Karpas-422 (cell line): ENCODE measurements at regions not wholly inside any gene's neighbourhood (a gene's known extent, or its start where the extent isn't known, plus 50 kb on each side); places are given as distances from the start of the nearest gene placed in this dataset.
A peak's percentile ranks its signal among the peaks of the same experiment; 100 is the strongest.
"Not testable (repeated sequence)": the region's sequence is repeated elsewhere in the genome, so short reads cannot be mapped to it uniquely, and the experiment has no call there.

Source experiments
- DNase-seq: peaks from one replicate; pipeline ENCODE4 v3.0.0-alpha.2; 2015
- H2AFZ ChIP-seq: fragments of 200-600 bp; sonication (generic); 2 replicates; pipeline ENCODE4 v1.6.1; 2014; ENCODE audit warnings: antibody characterized with exemption, low read length, mixed read lengths
- H3K27ac ChIP-seq: fragments of 200-600 bp; sonication (generic); 2 replicates; pipeline ENCODE4 v1.5.1; 2014; ENCODE audit warnings: mild to moderate bottlenecking, low read length, moderate library complexity
- H3K27me3 ChIP-seq: fragments of 200-600 bp; sonication (generic); 2 replicates; pipeline ENCODE4 v1.6.1; 2014; ENCODE audit warnings: low read length, mixed read lengths
- H3K36me3 ChIP-seq: fragments of 200-600 bp; sonication (generic); 2 replicates; pipeline ENCODE4 v1.6.1; 2014; ENCODE audit warnings: low read length, mixed read lengths; ENCODE audit not compliant: insufficient read depth
- H3K4me1 ChIP-seq: fragments of 200-600 bp; sonication (generic); 2 replicates; pipeline ENCODE4 v1.6.1; 2014; ENCODE audit warnings: mild to moderate bottlenecking, low read length, mixed read lengths
- H3K4me2 ChIP-seq: fragments of 200-600 bp; sonication (generic); 2 replicates; pipeline ENCODE4 v1.6.1; 2014; ENCODE audit warnings: low read length, low read depth, mild to moderate bottlenecking; ENCODE audit not compliant: poor library complexity, severe bottlenecking
- H3K4me3 ChIP-seq: fragments of 200-600 bp; sonication (generic); 2 replicates; pipeline ENCODE4 v1.5.1; 2014; ENCODE audit warnings: mild to moderate bottlenecking, antibody characterized with exemption, low read length, mixed read lengths
- H3K79me2 ChIP-seq: fragments of 200-600 bp; sonication (generic); 2 replicates; pipeline ENCODE4 v1.6.1; 2014; ENCODE audit warnings: mild to moderate bottlenecking, low read length, mixed read lengths
- H3K9ac ChIP-seq: fragments of 200-600 bp; sonication (generic); 2 replicates; pipeline ENCODE4 v1.6.0; 2014; ENCODE audit warnings: low read length
- H3K9me2 ChIP-seq: fragments of 200-600 bp; sonication (generic), shearing (Covaris generic); replicated peaks from 2 replicates; pipeline ENCODE4 v1.6.0; 2014; ENCODE audit warnings: mild to moderate bottlenecking, low read length, moderate library complexity; ENCODE audit not compliant: insufficient read depth
- H3K9me3 ChIP-seq: fragments of 300-700, 200-600 bp; sonication (generic); 2 replicates; pipeline ENCODE4 v1.6.1; 2014; ENCODE audit warnings: low read length, mixed read lengths
- H4K20me1 ChIP-seq: fragments of 200-600 bp; sonication (generic); 2 replicates; pipeline ENCODE4 v1.6.1; 2014; ENCODE audit warnings: mild to moderate bottlenecking, antibody characterized with exemption, low read length, low read depth; ENCODE audit not compliant: insufficient read depth

- no peak for DNase-seq
- no peaks in the 10 kb centered on the region for H3K36me3 ChIP-seq
- no peaks in the 10 kb centered on the region for H3K4me1 ChIP-seq
- H3K79me2 ChIP-seq: no peaks in the 10 kb centered on the region
- H3K9ac ChIP-seq: no peak overlapping the region
- H3K27me3 ChIP-seq: no peaks in the 10 kb centered on the region
- no peak overlapping the region for H2AFZ ChIP-seq
- H3K9me3 ChIP-seq: peaks cover 33% of the 10 kb centered on the region
- no peaks in the 10 kb centered on the region for H4K20me1 ChIP-seq
- no peak overlapping the region for H3K4me3 ChIP-seq
- no peaks in the 10 kb centered on the region for H3K9me2 ChIP-seq
- H3K4me2 ChIP-seq: no peak overlapping the region
- no peak overlapping the region for H3K27ac ChIP-seq
Observed at GRCh38 chr17:53234138-53234537, 588.6 kb upstream of the KIF2B start.

- Histone ChIP-seq H3K4me3 (no peak overlapping the region), H3K9me3 (peaks cover 34% of the 10 kb centered on the region)
Observed at GRCh38 chr17:53227514-53227913, 595.2 kb upstream of the KIF2B start.

DNA sequence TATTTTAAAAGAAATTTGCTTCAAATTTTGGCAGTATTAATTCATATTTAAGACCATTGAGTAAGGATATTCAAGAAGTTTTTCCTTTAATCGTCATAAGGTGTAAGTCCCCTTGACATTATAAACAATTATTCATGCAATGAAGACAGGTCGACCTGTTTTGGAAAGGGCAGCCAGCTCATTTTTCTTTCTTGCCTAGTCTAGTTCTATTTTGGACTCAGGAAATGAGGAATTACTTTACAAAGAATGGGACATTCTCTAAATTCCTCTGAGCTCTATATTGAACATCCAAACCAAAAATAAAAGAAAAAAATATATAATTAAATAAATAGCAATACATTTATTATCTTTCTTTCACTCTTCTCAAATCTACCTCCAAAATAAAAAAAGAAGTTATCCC, 595.6 kb upstream of the KIF2B start:
- no peaks in the 10 kb centered on the region for H3K79me2 ChIP-seq
- H4K20me1 ChIP-seq: no peaks in the 10 kb centered on the region
- H3K27ac ChIP-seq: no peak overlapping the region
- no peaks in the 10 kb centered on the region for H3K9me2 ChIP-seq
- no peaks in the 10 kb centered on the region for H3K27me3 ChIP-seq
- H2AFZ ChIP-seq: no peak overlapping the region
- H3K4me3 ChIP-seq: no peak overlapping the region
- H3K4me1 ChIP-seq: no peaks in the 10 kb centered on the region
- H3K36me3 ChIP-seq: no peaks in the 10 kb centered on the region
- H3K9ac ChIP-seq: no peak overlapping the region
- no peak for DNase-seq
- H3K4me2 ChIP-seq: no peak overlapping the region
- peaks cover 31% of the 10 kb centered on the region for H3K9me3 ChIP-seq

More at GRCh38 chr17:53227514-53227913, 595.2 kb upstream of the KIF2B start:
- no peaks in the 10 kb centered on the region for H3K36me3 ChIP-seq
- H4K20me1 ChIP-seq: no peaks in the 10 kb centered on the region
- no peak overlapping the region for H3K4me2 ChIP-seq
- no peaks in the 10 kb centered on the region for H3K4me1 ChIP-seq
- H3K27me3 ChIP-seq: no peaks in the 10 kb centered on the region
- DNase-seq: no peak
- no peaks in the 10 kb centered on the region for H3K79me2 ChIP-seq
- H3K9me2 ChIP-seq: no peaks in the 10 kb centered on the region
- H3K27ac ChIP-seq: no peak overlapping the region
- no peak overlapping the region for H3K9ac ChIP-seq
- H2AFZ ChIP-seq: no peak overlapping the region

- Histone ChIP-seq H2AFZ (no peak overlapping the region), H3K9me2 (no peaks in the 10 kb centered on the region), H3K4me2 (no peak overlapping the region), H3K4me3 (no peak overlapping the region), H3K9ac (no peak overlapping the region), H3K9me3 (peaks cover 14% of the 10 kb centered on the region), H3K27ac (no peak overlapping the region), H3K36me3 (no peaks in the 10 kb centered on the region), H3K27me3 (no peaks in the 10 kb centered on the region), H4K20me1 (no peaks in the 10 kb centered on the region), H3K79me2 (no peaks in the 10 kb centered on the region), H3K4me1 (no peaks in the 10 kb centered on the region)
- no peak for DNase-seq
Observed at GRCh38 chr17:53219821-53220220, 602.9 kb upstream of the KIF2B start.

GRCh38 chr17:53218723-53219122, 604.0 kb upstream of the KIF2B start:
- no peak for DNase-seq
- Histone ChIP-seq H3K27ac (no peak overlapping the region), H3K79me2 (no peaks in the 10 kb centered on the region), H3K36me3 (no peaks in the 10 kb centered on the region), H3K27me3 (no peaks in the 10 kb centered on the region), H3K9ac (no peak overlapping the region), H4K20me1 (no peaks in the 10 kb centered on the region), H3K9me3 (peaks cover 7% of the 10 kb centered on the region), H3K9me2 (no peaks in the 10 kb centered on the region), H3K4me3 (no peak overlapping the region), H2AFZ (no peak overlapping the region), H3K4me2 (no peak overlapping the region), H3K4me1 (no peaks in the 10 kb centered on the region)

DNA sequence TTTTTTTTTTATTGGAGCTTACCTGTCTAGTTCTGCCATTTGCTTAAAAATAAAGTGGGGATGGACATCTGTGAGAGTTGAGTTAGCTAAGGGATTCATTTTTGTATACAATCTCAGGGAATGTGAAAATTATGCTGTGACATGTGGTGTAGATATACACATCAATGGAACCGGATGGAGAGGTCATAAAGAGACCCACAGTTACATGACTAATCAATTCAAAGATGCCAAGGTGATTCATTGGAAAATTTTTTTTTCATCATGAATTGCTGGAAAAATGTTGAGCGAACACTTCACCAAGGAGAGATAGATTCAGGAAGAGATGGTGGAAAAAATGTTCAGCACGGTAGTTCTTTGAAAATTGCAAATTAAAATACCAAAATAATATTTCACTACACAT, 605.4 kb upstream of the KIF2B start:
- Histone ChIP-seq H3K27ac (no peak overlapping the region), H4K20me1 (no peaks in the 10 kb centered on the region), H3K27me3 (no peaks in the 10 kb centered on the region), H3K36me3 (no peaks in the 10 kb centered on the region), H3K4me1 (no peaks in the 10 kb centered on the region), H2AFZ (no peak overlapping the region), H3K4me3 (no peak overlapping the region), H3K9me2 (no peaks in the 10 kb centered on the region), H3K9ac (no peak overlapping the region), H3K79me2 (no peaks in the 10 kb centered on the region), H3K4me2 (no peak overlapping the region), H3K9me3 (peaks cover 3% of the 10 kb centered on the region)
- no peak for DNase-seq

GRCh38 chr17:53208935-53209334, 613.8 kb upstream of the KIF2B start:
- DNase-seq, H3K27ac ChIP-seq, H4K20me1 ChIP-seq, H3K4me2 ChIP-seq, H3K27me3 ChIP-seq, H3K36me3 ChIP-seq, H3K9ac ChIP-seq, H3K79me2 ChIP-seq, H2AFZ ChIP-seq, H3K9me2 ChIP-seq, H3K4me3 ChIP-seq, H3K4me1 ChIP-seq: not testable (repeated sequence)
- H3K9me3 ChIP-seq: peaks cover 11% of the 10 kb centered on the region

DNA sequence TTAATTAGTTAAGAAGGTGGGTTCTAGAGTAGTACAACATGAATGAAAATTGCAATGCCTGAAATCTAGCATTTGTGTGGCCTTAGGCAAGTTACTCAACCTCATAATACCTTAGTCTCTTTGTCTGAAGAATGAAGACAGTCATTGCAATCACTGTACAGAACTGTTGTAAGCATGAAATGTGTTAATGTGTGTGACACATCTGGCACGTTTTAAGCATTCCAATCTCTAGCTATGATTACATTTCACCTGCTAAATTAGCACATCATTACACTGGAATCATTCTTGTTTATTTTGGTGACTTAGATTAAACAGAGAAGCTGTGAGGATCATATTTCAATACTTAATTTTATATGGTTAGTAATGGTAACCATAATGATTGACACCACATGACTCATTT, 629.7 kb upstream of the KIF2B start:
- H3K9me3 ChIP-seq: peaks cover 8% of the 10 kb centered on the region
- H3K9ac ChIP-seq: no peak overlapping the region
- H3K27me3 ChIP-seq: no peaks in the 10 kb centered on the region
- H4K20me1 ChIP-seq: no peaks in the 10 kb centered on the region
- no peaks in the 10 kb centered on the region for H3K79me2 ChIP-seq
- no peak overlapping the region for H2AFZ ChIP-seq
- H3K4me2 ChIP-seq: no peak overlapping the region
- no peaks in the 10 kb centered on the region for H3K36me3 ChIP-seq
- no peak overlapping the region for H3K27ac ChIP-seq
- DNase-seq: no peak
- H3K4me3 ChIP-seq: no peak overlapping the region
- H3K9me2 ChIP-seq: no peaks in the 10 kb centered on the region
- no peaks in the 10 kb centered on the region for H3K4me1 ChIP-seq

DNA sequence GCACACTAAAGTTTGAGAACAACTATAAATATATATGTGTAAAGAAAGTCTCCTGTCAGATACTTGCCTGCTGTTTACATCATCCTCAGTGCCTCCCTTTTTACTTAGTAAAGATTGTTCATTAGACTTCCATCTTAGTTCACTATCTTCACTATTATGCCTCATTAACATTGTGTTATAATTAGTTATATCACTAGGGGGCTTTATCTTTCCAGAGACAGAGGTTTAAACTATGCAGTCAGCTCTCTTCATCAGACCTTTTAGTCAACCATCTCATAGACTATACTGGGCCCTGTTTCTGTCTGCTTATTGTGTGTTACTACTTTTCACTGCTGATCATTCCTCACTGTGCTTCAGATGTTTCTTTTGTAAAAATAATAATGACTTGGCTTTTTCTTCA, 630.8 kb upstream of the KIF2B start:
- H3K36me3 ChIP-seq: no peaks in the 10 kb centered on the region
- H3K9ac ChIP-seq: no peak overlapping the region
- H3K4me2 ChIP-seq: no peak overlapping the region
- no peaks in the 10 kb centered on the region for H3K4me1 ChIP-seq
- no peaks in the 10 kb centered on the region for H3K79me2 ChIP-seq
- no peaks in the 10 kb centered on the region for H3K9me2 ChIP-seq
- no peak overlapping the region for H2AFZ ChIP-seq
- no peak overlapping the region for H3K4me3 ChIP-seq
- peak; percentile 60 for DNase-seq
- H3K9me3 ChIP-seq: peaks cover 3% of the 10 kb centered on the region; the same call in 1 of the 2 replicates
- H3K27me3 ChIP-seq: no peaks in the 10 kb centered on the region
- H3K27ac ChIP-seq: no peak overlapping the region
- H4K20me1 ChIP-seq: no peaks in the 10 kb centered on the region
